ENCODE measurements at regions not wholly inside any gene's neighbourhood (a gene's known extent, or its start where the extent isn't known, plus 50 kb on each side); places are given as distances from the start of the nearest gene placed in this dataset.
"Not testable (repeated sequence)": the region's sequence is repeated elsewhere in the genome, so short reads cannot be mapped to it uniquely, and the experiment has no call there.

DNA sequence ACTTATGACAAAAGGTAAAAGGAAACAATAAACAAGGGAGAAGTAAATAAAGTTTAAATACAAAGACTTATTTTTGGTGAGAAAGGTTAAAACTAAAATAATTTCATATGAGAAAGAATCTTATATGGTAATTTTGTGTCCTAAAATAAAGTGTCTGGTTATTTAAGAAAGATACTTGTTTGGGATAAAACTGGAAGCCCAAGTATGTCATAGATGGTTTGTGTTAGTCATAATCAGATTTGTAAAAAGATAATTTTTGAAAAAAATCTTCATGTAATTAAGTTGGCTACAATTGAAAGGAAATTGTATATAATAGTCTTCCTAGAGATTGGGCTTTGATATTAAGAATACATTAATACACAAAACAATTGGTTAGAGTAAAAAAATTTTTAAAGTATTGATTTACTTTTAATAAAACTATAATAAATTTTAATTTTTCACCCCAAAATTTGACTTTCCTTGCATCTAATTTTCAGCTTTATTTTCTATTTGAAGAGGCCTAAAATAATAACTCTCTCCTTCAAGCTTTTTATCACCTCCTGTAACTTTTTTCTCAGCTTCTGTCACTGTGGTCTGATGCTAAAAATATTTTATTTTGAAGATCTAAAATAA is 315.6 kb downstream of the SLITRK5 start:
- no peak for DNase-seq

DNA sequence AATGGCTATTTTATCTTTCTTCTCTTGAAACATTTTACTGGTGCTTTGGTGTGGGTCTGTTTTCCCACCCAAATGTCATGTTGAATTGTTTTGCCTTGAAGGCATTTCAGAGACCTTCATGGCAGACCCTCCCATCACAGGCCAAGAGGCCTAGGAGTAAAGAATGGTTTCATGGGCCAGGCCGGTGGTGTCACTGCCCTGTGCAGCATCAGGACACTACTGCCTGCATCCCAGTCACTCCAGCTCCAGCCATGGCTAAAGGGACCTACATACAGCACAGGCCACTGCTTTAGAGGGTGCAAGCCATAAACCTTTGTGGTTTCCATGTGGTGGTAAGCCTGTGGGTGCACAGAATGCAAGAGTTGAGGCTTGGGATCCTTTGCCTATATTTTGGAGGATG is 326.9 kb downstream of the SLITRK5 start:
- no peak for DNase-seq

DNA sequence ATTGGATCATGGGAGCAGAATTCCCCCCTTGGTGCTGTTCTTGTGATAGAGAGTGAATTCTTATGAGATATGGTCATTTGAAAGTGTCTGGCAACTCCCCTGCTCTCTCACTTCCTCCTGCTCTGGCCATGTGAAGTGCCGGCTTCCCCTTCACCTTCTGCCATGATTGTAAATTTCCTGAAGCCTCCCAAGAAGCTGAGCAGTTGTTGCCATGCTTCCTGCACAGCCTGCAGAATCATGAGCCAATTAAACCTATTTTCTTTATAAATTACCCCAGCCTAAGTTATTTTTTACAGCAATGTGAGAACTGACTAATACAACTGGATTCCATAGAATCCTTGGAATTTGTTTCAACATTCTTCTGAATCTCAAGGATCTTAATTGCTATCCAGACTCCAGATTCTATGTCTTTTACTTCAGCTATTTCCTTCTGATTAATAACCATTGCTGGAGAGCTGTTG is 328.1 kb downstream of the SLITRK5 start:
- DNase-seq = no peak

DNA sequence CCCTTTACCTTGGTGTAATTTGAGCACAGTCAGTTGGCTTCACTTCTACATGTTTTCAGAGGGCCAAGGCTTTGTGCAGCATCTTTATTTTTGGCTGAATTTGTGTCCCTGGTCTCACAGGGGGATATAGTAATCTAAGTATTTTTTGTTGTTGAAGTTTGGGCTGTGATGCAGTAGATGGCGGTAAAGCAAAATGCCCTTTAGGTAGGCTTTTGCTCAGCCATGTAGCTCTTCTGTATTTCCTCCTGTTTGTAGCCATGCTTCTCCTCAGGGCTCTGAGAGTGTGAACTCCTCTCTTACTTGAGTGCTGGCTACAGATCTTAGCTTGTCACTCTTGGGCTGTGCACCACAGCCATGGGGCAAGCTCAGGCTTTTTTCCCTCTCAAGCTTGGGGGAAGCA is 328.6 kb downstream of the SLITRK5 start:
- no peak for DNase-seq

DNA sequence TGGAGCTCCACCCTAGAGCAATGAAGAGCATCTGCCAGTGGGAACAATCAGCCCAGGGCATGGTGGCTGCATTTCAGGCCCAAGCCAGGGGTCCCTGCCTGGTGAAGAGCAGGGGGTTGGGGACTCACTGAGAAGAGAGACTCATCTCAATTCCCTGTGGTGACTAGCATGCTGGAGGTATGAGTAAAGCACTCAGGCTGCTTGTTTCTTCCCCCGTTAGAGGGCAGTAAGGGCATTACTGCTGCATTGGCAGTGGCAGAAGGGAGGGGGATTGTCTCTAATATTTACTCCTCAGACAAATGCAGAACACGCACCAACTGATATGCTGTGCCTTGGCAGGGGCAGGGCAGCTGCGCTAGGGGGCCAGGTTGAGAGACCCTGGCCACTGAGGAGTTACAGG is 329.1 kb downstream of the SLITRK5 start:
- DNase-seq = no peak

DNA sequence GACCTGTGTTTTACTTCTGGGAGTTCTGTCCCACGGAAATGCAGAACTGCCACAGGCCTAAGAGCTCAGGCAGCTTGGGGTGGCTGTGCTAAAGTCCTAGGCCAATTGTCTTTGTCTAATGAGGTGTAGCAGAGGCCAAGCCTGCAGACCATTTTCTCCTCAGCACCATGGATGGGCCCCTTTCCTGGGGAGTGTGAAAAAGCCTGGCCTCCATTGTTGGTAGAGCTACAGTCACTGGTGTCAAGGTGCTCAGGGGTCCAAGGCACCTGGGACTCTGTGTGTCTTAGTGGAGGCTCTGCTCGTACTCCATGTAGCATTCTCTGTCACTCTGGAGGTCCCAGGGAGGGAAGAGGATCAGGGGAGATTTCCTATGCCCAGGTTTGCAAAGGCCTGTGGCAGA is 329.6 kb downstream of the SLITRK5 start:
- DNase-seq = no peak

DNA sequence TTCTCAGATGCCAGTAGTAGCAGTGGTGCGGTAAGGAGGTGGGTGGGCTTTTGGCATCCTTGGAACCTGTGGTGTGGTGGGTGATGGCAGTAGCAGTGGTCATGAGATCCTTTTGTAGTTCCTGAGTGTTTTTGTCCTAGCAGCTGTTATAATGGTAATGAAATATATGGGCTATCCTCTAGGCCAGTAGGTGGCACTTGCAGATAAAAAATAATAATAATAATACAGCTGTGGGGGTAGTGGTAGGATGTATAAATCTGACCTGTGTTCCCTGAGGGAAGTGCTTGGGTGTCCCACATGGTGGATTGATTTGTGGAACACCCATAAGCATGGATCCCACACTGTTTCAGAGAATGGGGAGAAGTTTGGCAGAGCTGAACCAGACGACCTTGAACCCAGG is 334.0 kb downstream of the SLITRK5 start:
- no peak for DNase-seq

DNA sequence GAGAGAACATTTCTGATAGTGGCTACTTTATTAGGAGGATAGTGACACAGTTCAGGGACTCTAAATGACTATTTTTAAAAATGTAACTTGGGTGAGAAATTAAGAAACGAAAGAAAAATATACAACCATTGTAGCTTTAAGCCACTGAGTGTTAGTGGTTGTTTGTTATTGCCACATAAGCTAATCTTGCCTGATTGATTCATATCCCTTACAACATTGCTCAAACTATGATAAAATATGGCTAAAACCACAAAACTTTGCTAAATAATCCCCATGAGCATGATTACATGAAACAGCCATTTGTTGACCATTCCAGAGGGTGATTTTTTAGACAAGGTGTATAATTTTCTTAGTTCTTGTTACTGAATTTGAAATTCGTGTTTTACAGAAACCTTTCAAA is 343.4 kb downstream of the SLITRK5 start:
- DNase-seq = no peak

DNA sequence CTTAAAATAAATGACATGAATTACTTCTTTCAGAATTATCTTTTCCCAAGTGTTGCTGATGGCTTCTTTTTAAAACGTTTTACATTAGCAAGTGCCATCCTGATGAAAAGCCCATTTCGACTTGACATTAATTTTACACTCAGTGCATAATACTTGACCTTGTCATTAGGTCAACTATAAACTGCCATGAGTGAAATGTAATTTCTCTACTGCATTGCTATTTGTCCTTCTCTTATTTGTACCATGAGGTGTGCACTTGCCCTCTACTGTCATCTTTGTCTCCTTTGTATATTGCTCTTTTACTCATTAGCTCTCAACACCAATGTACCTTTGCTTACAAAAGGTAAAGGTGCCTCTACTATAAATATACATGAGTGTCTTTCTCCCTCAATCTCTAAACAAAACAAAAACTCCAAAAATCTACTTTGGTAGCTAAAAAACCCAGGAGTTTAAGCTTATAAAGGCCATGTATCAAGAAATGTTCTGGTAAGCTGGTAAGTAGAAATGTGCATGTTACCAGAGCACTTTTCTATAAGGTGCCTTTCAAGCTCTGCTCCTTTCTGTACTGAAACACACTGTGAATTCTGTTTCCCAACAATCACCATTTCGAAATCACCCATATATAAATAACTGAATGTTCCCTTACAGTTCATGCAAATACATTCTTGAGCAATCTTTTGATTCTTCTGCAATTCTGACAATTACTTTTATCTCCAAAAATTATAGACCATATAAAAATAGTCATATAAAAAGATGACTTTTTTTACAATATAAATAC is 351.4 kb downstream of the SLITRK5 start:
- no peak for DNase-seq

DNA sequence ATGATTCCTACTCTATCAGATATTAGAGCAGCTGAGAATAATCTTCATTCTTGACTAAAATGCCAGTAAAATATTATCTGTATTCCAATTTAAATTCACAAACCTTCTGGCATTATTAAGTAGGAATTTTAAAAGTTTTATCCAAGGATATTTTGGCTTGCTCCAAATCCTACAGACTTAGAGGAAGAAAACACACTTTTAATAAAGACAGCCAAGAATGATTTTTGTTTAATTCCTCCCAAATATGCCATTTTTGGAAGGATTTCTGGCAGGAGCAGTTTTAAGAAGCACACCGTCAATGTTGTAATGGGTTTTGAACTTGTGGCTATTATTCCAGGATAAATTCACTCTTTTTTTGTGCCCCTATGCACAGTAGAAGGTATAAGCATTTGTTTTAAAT is 355.1 kb downstream of the SLITRK5 start:
- DNase-seq = no peak

DNA sequence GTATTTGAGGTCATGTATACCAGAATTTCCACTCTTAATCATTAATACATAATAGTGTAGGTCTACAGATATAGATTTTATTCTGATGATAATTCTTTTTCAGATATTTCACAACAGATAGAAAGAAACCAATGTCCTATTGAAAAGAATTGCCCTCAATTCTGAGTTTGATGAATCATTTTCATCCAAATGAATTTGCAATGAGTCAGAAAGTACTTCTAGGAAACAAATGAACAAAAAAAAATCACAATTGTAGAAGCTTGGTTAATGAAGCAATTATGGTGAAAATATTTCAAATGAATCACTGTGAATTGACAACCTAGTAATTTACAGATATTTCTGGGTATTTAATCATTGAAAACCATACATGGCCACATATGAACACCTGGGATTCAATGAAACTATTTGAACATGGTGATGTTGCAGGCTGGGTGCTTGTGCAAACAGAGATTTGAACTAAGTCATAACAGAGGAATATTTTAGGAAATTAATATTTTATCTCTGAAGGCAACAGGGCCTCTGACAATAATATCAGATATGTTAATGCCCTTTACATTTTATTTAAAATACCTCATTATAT is 360.9 kb downstream of the SLITRK5 start:
- DNase-seq = no peak

DNA sequence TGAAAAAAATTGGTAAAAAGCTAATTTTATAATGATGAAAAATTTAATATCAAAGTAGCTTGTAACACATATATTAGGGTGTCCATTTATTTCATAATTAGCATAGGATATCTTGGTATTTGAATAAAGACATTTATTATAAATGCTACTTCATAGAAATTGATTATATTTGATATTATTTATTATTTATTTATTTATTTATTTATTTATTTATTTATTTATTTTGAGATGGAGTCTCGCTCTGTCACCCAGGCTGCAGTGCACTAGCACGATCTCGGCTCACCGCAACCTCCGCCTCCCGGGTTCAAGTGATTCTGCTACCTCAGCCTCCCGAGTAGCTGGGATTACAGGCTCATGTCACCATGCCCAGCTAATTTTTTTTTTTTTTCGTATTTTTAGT is 365.0 kb downstream of the SLITRK5 start:
- DNase-seq = not testable (repeated sequence)

DNA sequence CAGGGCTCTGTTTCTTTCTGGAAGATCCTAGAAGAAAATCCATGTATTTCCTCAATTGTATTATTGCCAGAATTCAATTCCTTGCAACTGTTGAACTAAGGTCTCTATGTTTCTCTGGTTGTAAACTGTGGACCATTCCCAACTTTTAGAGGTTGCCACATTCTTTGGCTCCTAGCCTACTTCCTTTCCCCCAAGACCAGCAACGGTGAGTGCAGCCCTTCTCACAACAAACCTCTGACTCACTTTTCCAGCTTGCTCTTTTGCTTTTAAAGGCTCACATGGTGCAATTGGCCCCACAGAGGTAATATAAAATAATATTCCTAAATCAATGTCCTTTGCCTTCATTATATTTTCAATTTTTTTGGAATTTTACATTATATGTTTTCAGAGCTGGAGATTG is 371.3 kb downstream of the SLITRK5 start:
- DNase-seq = no peak

DNA sequence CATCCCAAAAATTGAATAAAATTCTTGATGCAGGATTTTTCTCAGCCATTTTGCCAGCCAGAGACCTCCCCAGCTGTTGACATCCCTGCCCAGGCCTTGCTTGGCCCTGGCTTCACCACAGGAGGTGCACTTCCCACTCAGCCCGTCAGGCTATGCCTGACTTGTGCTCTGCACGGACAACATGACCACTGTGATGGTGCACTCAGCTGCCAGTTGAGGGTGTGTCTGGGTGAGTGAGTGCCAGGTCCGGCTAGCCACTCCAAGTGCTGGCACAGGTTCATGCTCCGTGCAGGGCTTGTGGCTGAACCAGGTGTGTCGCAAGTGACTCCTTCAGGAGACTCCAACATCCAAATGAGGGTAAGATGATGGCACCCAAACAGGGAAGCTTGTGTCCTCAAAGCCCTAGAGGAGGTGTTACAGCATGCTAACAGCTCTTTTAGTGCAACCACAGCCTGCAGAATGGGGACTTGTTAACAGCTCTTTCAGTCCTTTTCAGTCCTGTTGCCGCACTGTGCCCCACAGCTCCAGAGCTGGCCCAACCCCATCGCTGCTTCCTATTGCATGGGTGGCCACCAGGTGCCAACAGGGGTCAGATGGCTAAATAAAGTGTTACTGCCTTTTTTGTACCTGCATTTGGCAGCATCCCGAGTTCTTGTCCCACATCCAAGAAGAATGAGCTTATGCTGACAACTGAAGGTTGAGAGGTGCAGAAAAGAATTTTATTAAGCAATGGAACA is 380.7 kb downstream of the SLITRK5 start:
- DNase-seq = no peak

DNA sequence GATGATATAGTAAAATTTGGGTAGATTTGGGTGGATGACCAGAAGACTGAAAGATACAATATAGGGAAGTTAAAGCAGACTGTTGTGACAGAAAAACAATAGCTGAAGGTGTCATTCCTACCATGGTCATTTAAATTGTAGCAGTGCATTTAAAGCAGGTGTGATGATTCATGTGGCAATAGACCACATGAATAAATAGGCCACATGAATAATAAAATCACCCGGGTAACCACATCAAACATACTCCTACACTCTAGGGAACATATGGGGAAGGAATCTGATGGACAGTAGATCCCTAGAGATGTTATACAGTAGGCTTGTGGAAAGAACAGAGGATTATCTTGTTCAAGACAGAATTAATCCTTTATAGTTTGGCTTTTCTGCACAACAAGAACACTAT is 392.6 kb downstream of the SLITRK5 start:
- no peak for DNase-seq

DNA sequence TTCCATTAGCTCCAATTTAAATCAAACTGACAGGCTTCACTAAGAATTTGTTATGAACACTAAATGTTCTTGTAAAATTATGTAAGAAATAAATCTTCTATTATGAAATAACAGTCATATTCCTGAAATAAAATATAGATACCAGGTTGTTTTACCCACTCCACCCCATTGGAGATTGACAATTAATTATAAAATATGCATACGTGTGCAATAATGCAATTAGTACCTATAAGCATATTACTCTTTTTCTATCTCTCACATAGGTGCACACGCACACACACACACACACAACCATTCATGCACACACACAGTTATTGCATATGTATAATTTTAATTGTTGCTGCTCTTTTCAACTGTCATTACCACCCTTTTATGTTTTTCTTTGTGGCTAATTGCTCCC is 395.7 kb downstream of the SLITRK5 start:
- no peak for DNase-seq

DNA sequence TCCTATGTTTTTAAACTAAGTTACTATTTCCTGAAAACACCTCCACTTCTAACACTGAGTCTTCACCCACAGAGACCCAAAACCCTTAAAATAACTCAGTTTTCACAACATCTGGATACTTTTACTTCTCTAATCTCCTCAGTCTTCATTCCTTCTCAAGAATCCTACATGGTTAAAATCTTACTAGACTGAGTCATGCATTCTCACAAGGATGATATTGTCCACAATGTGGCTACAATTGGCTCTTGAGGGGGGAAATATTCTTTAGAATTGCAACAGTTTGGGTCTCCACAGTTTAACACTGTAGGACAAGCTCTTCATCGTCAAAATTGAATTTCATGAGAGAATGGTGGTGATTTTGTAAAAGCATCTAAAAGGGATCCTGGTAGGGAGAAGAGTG is 397.1 kb downstream of the SLITRK5 start:
- no peak for DNase-seq

DNA sequence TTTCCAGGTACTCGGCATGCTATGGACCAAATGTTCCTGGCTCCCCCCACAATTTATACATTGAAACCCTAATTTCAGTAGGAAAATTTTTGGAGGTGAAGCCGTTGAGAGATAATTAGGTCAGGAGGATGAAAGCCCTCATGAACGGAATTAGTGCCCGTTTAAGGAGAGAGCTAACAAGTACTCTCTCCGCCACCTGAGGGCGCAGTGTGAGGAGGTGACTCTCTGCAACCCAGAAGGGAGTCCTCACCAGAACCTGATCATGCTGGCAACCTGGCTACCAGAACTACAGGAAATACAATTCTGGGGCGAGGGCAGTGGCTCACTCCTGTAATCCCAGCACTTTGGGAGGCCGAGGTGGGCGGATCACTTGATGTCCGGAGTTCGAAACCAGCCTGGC is 397.8 kb downstream of the SLITRK5 start:
- DNase-seq = no peak

DNA sequence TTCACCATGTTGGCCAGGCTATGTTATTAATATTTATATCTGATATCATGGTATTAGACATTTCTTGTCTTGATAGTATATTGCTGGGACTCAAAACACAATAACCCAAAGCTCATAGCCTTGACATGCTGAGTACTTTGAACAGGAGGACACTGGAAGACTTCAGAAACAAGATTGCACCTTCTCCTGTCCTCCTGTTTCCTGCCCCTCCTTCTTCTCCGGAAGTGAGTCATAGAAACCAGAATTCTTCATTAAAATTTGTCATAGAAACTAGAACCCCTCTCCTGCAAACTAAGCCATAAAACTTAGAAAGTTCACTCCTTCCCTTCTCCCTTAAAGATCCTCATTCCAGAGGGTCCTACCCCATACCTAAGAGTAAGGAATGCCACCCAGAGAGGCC is 400.2 kb downstream of the SLITRK5 start:
- no peak for DNase-seq

DNA sequence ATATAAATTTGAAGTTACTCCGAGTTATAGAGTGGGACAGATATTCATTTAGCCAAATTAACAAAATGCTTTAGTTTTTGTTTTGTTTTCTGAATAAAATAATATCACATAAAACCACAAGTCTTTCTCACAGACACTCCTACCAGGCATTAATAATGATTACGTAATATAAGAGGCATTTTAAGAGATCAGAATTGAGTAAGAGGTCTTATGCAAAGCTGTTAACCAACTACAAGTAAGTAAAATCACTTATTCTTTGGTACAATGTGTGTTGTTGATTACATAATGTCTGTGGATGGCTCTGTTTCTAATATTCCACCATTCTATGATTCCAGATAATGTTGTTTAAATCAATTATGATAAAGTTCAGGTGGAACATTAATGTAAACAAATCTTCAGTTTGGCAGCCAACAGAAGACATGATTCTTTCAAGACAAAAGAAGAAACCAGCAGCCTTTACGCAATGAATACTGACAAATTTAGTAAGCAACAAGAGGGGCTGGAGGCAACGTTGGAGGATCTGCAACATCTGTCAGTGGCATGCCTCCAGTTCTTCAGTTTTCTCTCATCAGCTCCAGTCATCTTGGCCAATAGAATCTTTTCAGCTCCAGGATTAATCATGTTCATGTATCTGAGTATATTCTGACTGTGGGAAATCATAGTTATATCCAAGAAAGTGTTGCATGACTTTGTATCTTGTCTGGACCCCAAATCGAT is 403.8 kb downstream of the SLITRK5 start:
- DNase-seq = no peak

DNA sequence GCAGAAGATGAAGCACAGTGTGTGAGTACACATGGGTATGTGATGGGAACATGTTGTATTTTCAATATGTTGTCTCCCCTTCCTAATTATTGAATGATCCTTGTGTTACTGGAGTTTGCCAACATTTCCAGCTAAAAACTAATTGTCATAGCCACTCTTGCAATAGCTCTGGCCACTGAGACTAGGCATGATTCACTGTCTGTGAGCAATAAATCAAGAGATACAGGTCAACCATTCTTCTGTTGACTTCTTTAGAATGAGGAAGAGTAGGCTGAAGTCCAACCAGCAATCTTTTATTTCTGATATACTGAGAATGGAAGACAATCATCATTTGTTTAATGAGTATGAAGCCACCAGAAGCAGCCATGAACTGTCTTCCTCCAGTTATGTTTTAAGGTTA is 413.9 kb downstream of the SLITRK5 start:
- DNase-seq = no peak

DNA sequence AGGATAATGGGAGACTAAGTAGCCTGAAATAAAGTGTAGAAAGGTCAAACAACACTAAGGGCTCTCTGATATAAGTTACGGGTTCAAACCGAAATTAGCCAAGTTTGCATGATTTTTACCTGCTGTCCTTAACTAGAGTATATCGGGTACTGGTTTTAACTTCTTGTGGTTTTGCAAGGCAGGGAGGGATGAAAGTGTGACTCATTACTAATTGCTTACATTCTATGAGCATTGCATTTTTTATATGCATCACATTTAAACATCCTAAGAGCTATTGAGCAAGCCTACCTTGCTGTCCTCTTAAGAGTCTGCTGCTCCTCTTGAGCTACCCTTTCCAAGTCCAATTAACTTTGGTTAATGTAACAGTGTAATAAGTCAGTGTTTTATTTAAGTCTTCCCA is 415.4 kb downstream of the SLITRK5 start:
- DNase-seq = no peak

DNA sequence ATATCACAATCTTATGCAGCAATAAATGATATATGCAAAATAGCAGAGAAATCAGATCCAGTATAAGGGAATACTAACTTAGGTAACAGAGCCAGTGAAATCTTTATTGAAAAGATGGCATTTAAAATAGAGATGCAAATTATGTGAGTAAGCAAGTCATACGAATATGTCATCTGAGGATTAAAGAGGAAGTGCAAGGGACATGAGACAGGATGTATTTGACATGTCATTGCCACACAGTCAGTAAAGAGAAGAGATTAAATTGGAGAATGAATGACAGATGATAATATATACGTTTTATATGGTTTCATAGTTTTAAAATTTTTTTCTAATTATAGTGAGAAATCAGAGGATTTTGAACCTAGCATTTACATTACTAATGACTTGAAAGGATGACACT is 426.4 kb downstream of the SLITRK5 start:
- DNase-seq = no peak
